GM19395 (cell line): ENCODE measurements at regions not wholly inside any gene's neighbourhood (a gene's known extent, or its start where the extent isn't known, plus 50 kb on each side); places are given as distances from the start of the nearest gene placed in this dataset.

Experiments
- ATAC-seq: cut with Tn5 transposase; IDR thresholded peaks from one replicate; pipeline ENCODE4 v1.9.1; 2021; ENCODE audit warnings: mild to moderate bottlenecking, moderate library complexity; ENCODE audit not compliant: unreplicated experiment

DNA sequence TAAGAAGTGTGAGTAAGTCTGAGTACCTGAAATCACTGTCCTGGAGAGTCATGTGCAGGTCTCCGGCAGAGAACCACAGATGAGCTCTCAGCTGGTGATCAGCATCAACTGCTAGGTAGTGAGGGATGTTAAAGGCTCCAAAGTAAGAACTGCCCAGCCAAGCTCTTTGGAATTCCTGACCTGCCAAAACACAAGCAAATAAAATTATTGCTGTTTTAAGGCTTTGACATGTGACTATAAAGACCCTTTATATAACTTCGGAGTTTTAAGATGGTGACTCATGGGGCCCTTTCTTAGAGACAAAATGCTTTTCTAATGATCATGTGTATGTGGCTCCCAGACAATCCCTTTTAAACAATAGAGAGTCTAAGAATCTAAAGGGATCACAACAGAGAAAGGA, 855.7 kb downstream of the TRIB2 start:
- no peak for ATAC-seq

- no peak for ATAC-seq
Observed at GRCh38 chr2:13574831-13575230, 858.1 kb downstream of the TRIB2 start.

GRCh38 chr2:13576406-13577036, 859.8 kb downstream of the TRIB2 start:
- no peak for ATAC-seq

DNA sequence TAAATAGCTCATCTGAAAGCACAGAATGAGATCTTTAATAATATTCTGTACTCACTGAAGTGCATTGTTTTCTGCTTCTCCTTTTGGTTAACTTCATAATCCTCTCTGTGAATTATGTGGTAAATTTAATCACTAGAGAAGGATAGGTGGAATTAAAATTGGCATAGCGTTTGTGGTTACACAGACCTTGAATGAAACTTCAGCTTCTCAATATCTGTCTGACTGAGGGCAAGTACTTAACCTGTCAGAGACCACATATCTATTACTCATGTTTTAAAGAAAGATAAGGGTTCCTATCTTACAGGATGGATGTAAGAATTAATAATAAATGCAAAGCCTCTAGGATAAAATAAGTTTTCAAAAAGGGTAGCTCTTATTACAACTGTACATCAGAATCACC, 861.8 kb downstream of the TRIB2 start:
- no peak for ATAC-seq

DNA sequence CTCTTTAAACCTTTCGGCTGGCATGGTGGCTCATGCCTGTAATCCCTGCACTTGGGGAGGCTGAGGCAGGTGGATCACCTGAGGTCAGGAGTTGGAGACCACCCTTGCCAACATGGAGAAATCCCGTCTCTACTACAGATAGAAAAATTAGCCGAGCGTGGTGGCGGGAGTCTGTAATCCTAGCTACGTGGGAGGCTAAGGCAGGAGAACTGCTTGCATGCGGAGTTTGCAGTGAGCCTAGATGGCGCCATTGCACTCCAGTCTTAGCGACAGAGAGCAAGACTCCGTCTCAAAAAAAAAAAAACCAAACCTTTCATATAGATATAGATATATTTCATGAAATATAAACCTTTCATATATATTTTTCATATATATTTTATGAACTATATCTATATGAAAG, 864.7 kb downstream of the TRIB2 start:
- ATAC-seq = no peak

DNA sequence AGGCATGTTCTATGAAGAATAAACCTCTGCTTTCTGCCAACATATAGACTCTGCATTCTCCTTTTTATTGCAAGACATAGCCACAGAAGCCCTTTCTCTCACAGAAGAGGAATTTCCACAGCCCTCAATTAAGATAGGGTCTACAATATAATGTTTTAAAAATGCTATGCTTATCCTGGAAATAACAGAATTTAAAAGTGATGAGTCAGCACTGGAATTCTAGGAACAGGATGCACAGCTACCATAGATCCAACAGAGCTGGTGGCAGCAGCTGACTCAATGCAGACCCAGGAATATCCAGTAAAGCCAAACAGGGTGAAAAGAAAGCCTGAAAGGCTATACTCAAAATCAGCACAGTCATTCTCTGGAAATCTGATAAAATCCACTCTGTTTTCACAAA, 866.9 kb downstream of the TRIB2 start:
- no peak for ATAC-seq

DNA sequence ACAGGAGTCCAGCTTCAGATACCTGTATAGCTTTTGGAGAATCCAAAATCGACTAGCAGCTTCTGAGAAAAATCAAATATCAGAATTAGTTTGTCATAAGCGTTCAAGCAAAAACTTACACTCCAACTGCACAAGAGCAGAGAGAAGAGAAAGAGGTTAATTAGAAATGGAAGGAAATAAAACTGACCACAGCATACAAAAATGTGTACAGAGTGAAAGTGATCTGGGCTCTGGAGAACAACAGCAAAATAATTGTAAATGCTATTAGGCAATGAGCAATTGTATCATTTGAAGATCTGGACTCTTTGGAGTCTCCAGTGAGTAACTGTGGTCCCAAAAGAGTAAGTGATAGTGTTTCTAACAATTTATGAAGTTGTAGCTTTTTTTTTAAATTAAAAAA, 867.3 kb downstream of the TRIB2 start:
- no peak for ATAC-seq

- ATAC-seq = no peak
Observed at GRCh38 chr2:13585732-13586131, 869.0 kb downstream of the TRIB2 start.

- ATAC-seq = no peak
Observed at GRCh38 chr2:13596233-13596632, 879.5 kb downstream of the TRIB2 start.

GRCh38 chr2:13597176-13597575, 880.4 kb downstream of the TRIB2 start:
- ATAC-seq = no peak

- ATAC-seq = no peak
Observed at GRCh38 chr2:13601506-13601905, 884.8 kb downstream of the TRIB2 start.

DNA sequence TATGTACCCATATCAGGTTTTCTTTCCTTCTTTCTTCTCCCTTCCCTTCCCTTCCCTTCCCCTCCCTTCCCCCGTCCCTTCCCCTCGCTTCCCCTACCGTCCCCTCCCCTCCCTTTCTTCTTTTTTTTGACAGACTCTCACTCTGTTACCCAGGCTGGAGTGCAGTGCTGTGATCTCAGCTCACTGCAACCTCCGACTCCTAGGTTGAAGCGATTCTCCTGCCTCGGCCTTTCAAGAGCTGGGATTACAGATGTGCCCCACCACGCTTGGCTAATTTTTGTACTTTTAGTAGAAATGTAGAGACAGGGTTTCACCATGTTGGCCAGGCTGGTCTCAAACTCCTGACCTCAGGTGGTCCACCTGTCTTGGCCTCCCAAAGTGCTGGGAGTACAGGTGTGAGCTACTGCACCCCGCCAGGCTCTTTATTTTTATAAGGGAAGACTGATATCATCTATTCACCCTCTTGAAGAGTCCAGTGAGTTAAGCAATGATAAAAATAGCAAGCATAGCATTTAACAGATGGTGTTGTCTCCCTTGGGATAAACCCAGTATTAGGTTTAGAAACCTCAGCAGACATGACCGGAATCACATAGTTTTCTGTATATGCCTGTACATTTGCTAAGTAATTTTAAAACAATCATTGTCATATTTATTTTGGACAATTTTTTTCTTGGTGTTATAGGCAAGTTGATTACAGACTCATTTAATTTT, 888.4 kb downstream of the TRIB2 start:
- no peak for ATAC-seq

- ATAC-seq = no peak
Observed at GRCh38 chr2:13607139-13607538, 890.4 kb downstream of the TRIB2 start.

GRCh38 chr2:13611939-13612338, 895.2 kb downstream of the TRIB2 start:
- no peak for ATAC-seq

DNA sequence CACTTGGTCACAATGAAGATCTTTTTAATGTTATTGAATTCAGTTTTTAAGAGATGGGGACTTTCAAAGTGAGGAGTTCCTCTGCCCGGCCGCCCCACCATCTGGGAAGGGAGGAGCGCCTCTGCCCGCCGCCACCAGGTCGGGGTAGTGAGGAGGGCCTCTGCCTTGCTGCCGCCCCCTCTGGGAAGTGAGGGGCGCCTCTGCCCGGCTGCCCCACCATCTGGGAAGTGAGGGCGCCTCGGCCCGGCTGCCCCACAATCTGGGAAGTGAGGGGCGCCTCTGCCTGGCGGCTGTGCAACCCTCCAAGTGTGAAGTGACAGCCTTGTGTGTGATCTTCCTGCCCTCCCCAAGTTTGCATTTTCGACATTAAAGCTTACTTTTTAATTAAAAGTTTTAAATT, 899.3 kb downstream of the TRIB2 start:
- ATAC-seq = no peak

- no peak for ATAC-seq
Observed at GRCh38 chr2:13616616-13617015, 899.9 kb downstream of the TRIB2 start.

DNA sequence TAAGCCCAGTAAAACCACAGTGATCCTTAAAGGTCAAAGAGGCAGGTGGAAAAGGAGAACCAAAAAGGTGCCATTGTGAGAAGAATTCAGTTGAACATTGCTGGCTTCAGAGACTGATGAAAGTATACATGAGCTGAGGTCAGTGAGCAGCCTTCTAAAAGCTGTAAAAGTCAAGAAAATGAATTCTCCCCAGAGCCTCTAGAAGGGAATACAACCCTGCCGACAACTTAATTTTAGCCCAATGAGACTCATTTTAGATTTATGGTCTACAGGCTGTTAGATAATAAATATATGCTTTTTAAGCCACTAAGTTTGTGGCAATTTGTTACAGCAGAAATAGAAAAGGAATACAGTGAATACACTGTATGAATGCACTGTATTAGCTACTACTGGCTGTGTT, 911.4 kb downstream of the TRIB2 start:
- ATAC-seq = no peak

GRCh38 chr2:13638181-13638580, 921.4 kb downstream of the TRIB2 start:
- ATAC-seq = no peak

- ATAC-seq = no peak
Observed at GRCh38 chr2:13649918-13650317, 933.2 kb downstream of the TRIB2 start.

DNA sequence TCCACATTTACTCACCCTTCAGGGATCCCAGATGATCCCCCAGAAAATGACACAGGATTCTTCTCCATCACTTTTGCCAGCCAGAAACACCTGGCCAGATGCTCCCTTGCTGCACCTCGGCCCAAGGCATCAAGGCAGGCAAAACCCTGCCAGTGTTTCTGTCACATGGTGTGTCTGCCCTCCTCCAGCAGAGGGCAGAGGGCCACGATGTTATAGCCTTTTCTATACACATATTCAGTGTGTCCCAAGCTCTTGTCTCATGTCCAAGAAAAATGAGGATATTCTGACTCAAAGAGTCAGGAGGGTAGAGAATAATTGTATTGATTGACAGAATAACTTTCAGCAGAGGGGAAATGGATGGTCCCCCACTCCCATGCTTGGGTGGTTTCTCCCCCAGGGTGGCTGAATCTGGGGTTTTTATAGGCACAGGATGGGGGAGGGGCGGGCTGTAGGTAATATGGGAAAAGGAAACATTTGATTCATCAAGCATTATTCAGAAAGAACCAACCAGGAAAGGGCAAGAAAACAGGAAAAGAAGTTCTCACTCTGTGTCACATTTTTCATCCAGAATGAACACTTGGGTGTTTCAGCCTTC, 933.9 kb downstream of the TRIB2 start:
- no peak for ATAC-seq

- peak; percentile 46 for ATAC-seq
Observed at GRCh38 chr2:13651684-13652131, 935.0 kb downstream of the TRIB2 start.

GRCh38 chr2:13652531-13653313, 936.0 kb downstream of the TRIB2 start:
- ATAC-seq = no peak
